Activated CD4-positive, alpha-beta T cell treated with anti-CD3 and anti-CD28 coated beads, Interleukin-2, amount 50 U/mL, for 24 hours (primary cell): ENCODE measurements at regions not wholly inside any gene's neighbourhood (a gene's known extent, or its start where the extent isn't known, plus 50 kb on each side); places are given as distances from the start of the nearest gene placed in this dataset.
"Not testable (repeated sequence)": the region's sequence is repeated elsewhere in the genome, so short reads cannot be mapped to it uniquely, and the experiment has no call there.

Experiments
- DNase-seq, 2 donors: peaks; one replicate each; pipeline ENCODE4 v3.0.0-alpha.2; 2020; ENCODE audit warnings: low read depth in 1 of 2, low spot score in 1 of 2

DNA sequence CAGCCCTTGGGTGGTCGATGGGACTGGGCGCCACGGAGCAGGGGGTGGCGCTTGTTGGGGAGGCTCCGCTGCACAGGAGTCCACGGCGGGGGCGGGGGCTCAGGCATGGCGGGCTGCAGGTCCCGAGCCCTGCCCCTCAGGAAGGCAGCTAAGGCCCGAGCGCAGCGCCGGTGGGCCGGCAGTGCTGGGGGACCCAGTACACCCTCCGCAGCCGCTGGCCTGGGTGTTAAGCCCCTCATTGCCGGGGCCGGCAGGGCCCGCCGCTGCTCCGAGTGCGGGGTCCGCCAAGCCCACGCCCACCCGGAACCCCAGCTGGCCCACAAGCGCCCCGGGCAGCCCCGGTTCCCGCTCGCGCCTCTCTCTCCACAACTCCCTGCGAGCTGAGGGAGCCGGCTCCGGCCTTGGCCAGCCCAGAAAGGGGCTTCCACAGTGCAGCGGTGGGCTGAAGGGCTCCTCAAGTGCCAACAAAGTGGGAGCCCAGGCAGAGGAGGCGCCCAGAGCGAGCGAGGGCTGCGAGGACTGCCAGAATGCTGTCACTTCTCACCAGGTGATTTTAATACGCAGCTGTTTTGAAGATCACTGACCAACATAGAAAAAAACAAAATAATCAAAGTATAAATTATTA, 66.1 kb upstream of the NDST4 start:
- not testable (repeated sequence) for DNase-seq

DNA sequence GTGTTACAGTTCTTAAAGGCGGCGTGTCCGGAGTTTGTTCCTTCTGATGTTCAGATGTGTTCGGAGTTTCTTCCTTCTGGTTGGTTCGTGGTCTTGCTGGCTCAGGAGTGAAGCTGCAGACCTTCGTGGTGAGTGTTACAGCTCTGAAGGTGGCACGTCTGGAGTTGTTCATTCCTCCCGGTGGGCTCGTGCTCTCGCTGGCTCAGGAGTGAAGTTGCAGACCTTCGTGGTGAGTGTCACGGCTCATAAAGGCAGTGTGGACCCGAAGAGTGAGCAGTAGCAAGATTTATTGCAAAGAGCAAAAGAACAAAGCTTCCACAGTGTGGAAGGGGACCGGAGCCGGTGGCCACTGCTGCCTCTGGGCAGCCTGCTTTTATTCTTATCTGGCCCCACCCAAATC, 65.3 kb upstream of the NDST4 start:
- DNase-seq, result not testable (repeated sequence)

DNA sequence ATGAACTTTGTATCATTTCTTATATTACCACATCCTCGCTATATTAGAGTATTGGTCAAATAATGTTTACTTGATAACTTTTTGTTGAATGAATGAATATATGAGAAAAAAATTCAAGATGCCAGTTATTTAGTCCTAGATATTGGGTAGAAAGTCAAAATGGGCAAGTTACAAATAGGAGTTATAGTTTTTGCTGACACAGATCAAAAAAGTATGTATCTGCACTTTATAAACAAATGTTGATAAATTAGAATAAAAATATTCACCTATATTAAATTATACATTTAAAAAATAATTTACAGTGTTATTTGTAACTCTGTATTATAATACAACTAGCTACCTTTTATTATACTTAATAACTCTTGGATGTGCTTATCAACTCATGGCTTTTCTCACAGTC, 57.8 kb upstream of the NDST4 start:
- DNase-seq, result no peak

DNA sequence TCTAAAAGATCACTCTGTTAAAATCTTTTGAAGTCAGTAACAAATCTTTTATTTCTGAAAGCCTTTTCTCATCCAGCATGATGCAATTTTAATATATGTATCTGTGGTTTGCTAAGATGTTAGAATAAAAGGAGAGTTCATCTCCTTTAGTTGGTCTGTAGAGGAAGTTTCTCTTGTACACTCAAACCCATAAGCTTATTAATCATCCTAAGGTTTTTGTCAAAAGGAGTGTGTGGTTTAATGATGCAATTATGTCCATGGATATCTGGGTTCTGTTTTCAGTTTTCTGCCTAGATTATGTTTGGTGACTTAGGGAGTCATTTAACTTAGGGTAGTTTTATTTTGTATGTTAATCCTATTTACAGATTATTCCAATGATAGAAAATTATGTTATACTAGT, 52.1 kb upstream of the NDST4 start:
- no peak for DNase-seq
